Esophagus mucosa (tissue), 1 donor: ENCODE measurements at regions not wholly inside any gene's neighbourhood (a gene's known extent, or its start where the extent isn't known, plus 50 kb on each side); places are given as distances from the start of the nearest gene placed in this dataset.

Experiments
- ATAC-seq: fragments of 200-7000 bp; cut with Tn5 transposase; one replicate; pipeline ENCODE4 v1.9.1; 2020
- donor health status: DM: yes; HTN: yes; CAD: no.

GRCh38 chr5:52728224-52728623 is 59.5 kb upstream of the ITGA1 start:
- ATAC-seq: no peak

- no peak for ATAC-seq
Observed at GRCh38 chr5:52728686-52729085, 59.0 kb upstream of the ITGA1 start.

- no peak for ATAC-seq
Observed at GRCh38 chr5:52731274-52732027, 56.3 kb upstream of the ITGA1 start.

GRCh38 chr5:52734557-52734956 is 53.2 kb upstream of the ITGA1 start:
- no peak for ATAC-seq

- no peak for ATAC-seq
Observed at GRCh38 chr5:52735139-52735538, 52.6 kb upstream of the ITGA1 start.
